NCI-H345 (cell line): ENCODE measurements at regions not wholly inside any gene's neighbourhood (a gene's known extent, or its start where the extent isn't known, plus 50 kb on each side); places are given as distances from the start of the nearest gene placed in this dataset.

Experiments used
- DNase-seq: peaks from one replicate; lab custom pipeline; 2025; lab: John Stamatoyannopoulos, UW

- no peak for DNase-seq
These were observed 281.9 kb upstream of the FN1 start for GRCh38 chr2:215717501-215718381.

GRCh38 chr2:215716956-215717355 lies 281.1 kb upstream of the FN1 start:
- DNase-seq, result no peak

- no peak for DNase-seq
These were observed 277.3 kb upstream of the FN1 start for GRCh38 chr2:215712871-215713790.

DNA sequence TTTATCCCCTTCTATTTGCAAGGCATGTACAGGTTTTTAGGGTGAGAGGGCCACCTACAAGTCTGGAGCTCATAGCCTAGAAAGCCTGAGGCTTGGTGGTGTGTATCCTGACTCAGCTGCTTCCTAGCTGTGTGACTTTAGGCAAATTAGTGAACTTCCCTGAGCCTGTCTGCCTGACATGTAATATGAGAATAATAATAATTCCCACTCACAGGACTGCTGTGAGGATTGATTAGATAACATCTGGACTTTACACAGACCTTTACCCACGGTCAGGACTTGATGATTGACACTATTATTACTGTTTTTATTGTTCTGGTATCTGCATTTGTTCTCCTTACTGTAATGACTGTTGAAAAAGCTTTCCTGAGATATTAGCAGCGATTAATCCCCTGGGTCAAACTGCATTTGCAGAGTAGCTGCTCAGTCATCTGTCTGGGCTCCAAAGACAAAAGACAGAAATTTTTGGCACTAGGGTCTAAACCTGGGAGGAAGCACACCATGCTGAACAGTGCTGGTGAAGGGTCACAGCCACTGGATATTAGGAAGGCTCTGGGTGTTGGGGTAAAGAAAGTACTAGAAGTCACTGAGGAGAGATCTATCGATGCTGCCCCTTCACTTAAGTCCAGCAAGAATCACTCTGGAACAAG lies 276.5 kb upstream of the FN1 start:
- no peak for DNase-seq

DNA sequence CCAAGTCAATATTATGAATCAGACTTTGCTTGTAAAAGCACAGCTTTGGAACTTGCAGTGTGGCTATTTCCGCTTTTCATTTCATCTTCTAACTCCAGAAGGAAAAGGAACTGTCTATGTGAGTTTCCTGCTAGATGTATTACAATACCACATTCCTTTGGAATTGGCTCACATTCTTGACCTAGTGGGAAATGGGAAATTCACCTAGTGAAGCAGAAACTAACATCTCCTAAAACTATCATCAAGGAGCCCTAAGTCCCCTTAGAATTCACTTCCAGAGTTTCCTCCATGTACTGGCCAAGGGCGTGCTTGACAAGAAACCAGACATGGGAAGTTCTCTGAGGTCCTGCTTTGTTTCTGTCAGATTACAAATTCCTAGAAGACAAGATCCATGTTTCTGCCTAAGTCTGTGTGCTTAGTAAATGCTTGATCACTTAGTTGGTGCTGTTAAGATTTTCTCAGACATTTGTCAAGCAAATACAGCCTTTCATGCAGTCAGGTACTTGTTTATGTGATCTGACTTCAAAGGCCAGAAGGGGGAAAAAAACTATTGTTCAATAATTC lies 275.7 kb upstream of the FN1 start:
- no peak for DNase-seq

GRCh38 chr2:215707608-215708007 lies 271.7 kb upstream of the FN1 start:
- no peak for DNase-seq

DNA sequence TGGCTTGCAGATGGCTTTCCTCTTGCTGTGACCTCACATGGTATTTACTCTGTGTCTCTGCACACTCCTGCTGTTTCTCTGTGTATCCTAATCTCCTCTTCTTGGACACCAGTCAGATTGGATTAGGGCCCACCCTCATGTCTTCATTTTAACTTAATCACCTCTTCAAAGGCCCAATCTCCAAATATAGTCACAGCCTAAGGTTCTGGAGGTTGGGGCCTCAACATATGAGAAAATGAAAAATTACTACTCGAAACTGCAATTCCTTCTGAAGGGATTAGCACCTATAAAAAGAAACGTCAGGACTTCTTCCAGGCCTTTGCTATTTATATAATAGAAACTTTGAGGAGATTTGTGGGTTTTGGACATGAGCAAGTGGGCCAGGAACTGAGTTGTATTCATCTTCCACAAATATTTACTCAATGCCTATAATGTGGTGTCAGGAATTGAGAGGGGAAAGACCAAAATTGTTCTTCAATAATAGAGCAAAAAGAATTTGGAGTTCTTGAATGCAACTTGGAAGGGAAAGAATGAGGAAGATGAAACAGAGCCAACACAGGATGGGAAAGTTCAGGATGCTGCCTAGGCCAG lies 270.0 kb upstream of the FN1 start:
- no peak for DNase-seq

GRCh38 chr2:215705281-215705680 lies 269.4 kb upstream of the FN1 start:
- DNase-seq, result no peak

GRCh38 chr2:215702116-215702902 lies 266.4 kb upstream of the FN1 start:
- DNase-seq, result peak; percentile 7

GRCh38 chr2:215699700-215700538 lies 264.1 kb upstream of the FN1 start:
- no peak for DNase-seq

DNA sequence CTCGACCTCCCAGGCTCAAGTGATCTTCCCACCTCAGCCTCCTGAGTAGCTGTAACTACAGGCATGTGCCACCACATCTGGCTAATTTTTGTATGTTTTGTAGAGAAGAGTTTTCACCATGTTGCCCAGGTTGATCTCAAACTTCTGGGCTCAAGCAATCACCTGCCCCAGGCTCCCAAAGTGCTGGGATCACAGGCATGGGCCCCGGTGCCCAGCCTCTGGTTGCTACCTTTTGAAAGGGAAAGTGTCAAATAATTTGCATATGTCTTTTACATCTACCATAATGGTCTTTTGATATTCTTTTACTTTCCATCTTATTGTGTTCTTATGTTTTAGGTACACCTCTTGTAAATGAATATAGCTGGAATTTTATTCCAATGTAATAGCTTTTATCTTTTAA lies 263.1 kb upstream of the FN1 start:
- no peak for DNase-seq

DNA sequence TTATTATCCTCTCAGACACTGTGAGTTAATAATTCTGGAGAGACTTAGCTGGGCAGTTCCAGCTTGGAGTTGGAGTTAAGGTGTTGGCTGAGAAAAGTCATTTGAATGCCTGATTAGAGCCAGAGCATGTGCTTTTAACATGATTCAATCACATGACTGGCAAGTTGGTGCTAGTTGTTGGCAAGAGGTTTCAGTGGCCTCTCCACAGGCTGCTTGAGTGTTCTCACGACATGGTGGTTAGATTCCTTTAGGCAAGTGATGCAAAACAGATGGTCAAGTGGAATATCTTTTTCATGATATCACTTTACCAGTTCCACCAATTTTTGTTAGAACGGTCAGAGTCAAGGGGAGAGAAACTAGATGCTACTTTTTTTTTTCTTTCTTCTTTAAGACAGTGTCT lies 262.7 kb upstream of the FN1 start:
- no peak for DNase-seq

DNA sequence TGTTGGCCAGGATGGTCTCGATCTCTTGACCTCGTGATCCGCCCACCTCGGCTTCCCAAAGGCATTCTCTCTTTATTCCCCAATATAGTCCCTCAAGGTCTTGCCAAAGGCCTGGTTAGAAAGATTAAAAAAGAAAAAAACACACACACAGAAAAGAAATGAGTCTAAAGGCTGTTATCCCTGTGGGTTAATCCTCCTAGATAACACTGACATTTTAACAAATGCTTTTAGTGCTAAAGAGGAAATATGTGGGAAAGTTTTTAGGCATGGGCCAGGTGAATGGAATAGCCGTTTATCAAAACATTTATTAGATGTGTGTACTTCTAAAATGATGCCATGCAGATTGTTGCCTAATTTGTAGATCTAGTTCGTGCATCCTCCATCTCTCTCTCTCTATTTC lies 261.6 kb upstream of the FN1 start:
- DNase-seq, result no peak

DNA sequence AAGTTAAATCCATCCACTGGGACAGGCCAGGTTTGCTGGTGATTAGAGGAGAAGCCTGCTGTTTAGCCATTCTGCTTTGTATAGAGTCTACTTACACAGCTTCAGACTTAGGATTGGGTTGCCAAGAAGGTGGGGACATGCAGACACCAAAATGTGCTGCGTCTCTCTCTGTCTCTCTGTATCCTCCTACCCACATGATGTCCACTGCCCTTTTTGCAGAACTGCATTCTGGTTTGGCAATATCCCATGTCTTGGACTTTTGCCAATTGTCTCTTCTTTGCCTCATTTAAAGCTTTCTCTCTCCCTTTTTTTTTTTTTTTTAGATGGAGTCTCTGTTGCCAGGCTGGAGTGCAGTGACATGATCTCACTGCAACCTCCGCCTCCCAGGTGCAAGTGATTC lies 261.1 kb upstream of the FN1 start:
- no peak for DNase-seq

- DNase-seq, result no peak
These were observed 260.0 kb upstream of the FN1 start for GRCh38 chr2:215695861-215696260.

GRCh38 chr2:215693999-215694580 lies 258.2 kb upstream of the FN1 start:
- DNase-seq, result no peak

DNA sequence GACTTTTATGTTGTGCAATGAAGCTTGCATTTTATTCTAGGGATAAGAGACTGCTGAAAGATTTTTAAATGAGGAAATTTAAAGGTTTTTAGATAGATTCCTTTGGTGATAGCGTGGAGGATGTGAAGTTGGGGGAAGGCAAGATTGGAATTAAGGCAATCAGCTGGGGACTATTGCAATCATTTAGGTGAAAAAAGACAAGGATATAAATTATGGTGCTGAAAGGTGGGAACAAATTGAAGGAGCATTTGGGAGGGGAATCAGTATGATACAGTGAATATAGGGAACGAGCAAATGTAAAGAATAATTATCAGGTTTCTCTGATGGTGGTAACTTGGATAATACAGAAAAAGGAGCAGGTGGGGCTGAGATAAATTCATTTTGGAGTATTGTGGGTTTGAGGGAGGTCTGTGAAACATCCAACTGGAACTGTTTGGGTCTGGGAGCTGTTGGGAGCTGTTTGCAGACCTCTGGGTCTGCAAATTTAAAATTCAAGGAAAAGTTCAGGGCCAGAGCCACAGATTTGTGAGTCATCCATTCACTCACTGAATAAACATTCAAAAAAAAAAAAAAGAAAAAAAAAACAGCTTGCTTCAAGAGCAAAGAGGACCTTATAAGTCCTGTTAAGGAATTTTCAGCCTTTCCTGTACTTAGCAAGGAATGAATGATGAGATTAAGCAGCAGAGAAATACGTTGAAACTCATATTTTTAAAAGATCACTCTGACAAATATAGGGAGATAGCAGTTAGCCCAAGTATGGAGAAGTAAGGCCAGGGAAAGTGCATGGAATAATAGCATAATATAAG lies 257.5 kb upstream of the FN1 start:
- DNase-seq, result no peak

- DNase-seq, result no peak
These were observed 256.7 kb upstream of the FN1 start for GRCh38 chr2:215692387-215693079.
